Medulla oblongata (tissue), 1 donor: ENCODE measurements at regions not wholly inside any gene's neighbourhood (a gene's known extent, or its start where the extent isn't known, plus 50 kb on each side); places are given as distances from the start of the nearest gene placed in this dataset.
"Not testable (repeated sequence)": the region's sequence is repeated elsewhere in the genome, so short reads cannot be mapped to it uniquely, and the experiment has no call there.

ENCODE experiments used
- DNase-seq: peaks from one replicate; pipeline ENCODE4 v3.0.0-alpha.2; 2015; ENCODE audit errors: extremely low spot score

- no peak for DNase-seq
Observed at GRCh38 chr5:42989190-42989589, 50.9 kb downstream of the ANXA2R start.

- DNase-seq: no peak
Observed at GRCh38 chr5:42988568-42988967, 51.6 kb downstream of the ANXA2R start.

GRCh38 chr5:42985129-42986037, 54.7 kb downstream of the ANXA2R start:
- DNase-seq: no peak

GRCh38 chr5:42984307-42984706, 55.8 kb downstream of the ANXA2R start:
- no peak for DNase-seq

GRCh38 chr5:42982107-42982622, 58.0 kb downstream of the ANXA2R start:
- DNase-seq: no peak

- DNase-seq: not testable (repeated sequence)
Observed at GRCh38 chr5:42981417-42982106, 58.6 kb downstream of the ANXA2R start.

GRCh38 chr5:42981015-42981414, 59.1 kb downstream of the ANXA2R start:
- not testable (repeated sequence) for DNase-seq

GRCh38 chr5:42980391-42980790, 59.7 kb downstream of the ANXA2R start:
- not testable (repeated sequence) for DNase-seq

- not testable (repeated sequence) for DNase-seq
Observed at GRCh38 chr5:42979242-42979641, 60.9 kb downstream of the ANXA2R start.

GRCh38 chr5:42974536-42974935, 65.6 kb downstream of the ANXA2R start:
- no peak for DNase-seq

- DNase-seq: no peak
Observed at GRCh38 chr5:42970636-42971559, 69.2 kb downstream of the ANXA2R start.

GRCh38 chr5:42965934-42966333, 74.2 kb downstream of the ANXA2R start:
- DNase-seq: no peak

- no peak for DNase-seq
Observed at GRCh38 chr5:42963412-42963811, 76.7 kb downstream of the ANXA2R start.

GRCh38 chr5:42962124-42962523, 78.0 kb downstream of the ANXA2R start:
- DNase-seq: no peak

- DNase-seq: no peak
Observed at GRCh38 chr5:42960506-42960905, 79.6 kb downstream of the ANXA2R start.

- DNase-seq: no peak
Observed at GRCh38 chr5:42956551-42956950, 83.6 kb downstream of the ANXA2R start.

GRCh38 chr5:42953041-42953440, 87.1 kb downstream of the ANXA2R start:
- DNase-seq: no peak

GRCh38 chr5:42952578-42952974, 87.5 kb downstream of the ANXA2R start:
- DNase-seq: no peak

GRCh38 chr5:42951293-42951840, 88.8 kb downstream of the ANXA2R start:
- no peak for DNase-seq

GRCh38 chr5:42950456-42951292, 89.4 kb downstream of the ANXA2R start:
- peak; percentile 55 for DNase-seq

GRCh38 chr5:42950116-42950455, 90.0 kb downstream of the ANXA2R start:
- DNase-seq: no peak
